Non-pigmented ciliary epithelial cell (primary cell): ENCODE measurements at regions not wholly inside any gene's neighbourhood (a gene's known extent, or its start where the extent isn't known, plus 50 kb on each side); places are given as distances from the start of the nearest gene placed in this dataset.

Experiments used
- DNase-seq: peaks from one replicate; pipeline ENCODE4 v3.0.0-alpha.2; 2010; ENCODE audit warnings: low read depth

DNA sequence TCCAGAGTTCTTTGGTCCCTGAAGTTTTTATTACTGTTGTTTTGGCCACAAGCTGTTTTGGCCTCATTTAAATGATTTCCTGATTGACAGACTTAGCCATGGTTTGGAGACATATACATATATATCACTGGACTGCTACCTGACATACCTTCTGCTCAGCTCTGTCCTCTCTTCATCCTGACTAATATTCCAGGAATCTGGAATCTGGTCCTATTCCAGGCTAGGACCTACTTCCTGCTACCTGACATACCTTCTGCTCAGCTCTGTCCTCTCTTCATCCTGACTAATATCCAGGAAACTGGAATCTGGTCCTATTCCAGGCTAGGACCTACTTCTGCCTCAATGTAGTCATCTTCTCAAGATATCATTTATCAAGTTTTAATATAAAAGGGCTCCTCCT is 724.4 kb upstream of the ROBO1 start:
- no peak for DNase-seq

DNA sequence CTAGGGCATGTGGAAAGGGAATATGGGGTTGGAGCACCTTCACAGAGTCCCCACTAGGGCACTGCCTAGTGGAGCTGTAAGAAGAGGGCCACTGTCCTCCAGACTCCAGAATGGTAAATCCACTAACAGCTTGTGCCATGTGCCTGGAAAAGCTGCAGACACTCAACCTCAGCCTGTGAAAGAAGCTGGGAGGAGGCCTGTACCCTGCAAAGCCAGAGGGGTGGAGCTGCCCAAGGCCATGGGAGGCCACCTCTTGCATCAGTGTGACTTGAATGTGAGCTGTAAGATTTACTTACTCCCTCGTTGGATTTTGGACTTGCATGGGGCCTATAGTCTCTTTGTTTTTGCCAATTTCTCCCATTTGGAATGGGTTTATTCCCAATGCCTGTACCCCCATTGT is 705.2 kb upstream of the ROBO1 start:
- DNase-seq: no peak

DNA sequence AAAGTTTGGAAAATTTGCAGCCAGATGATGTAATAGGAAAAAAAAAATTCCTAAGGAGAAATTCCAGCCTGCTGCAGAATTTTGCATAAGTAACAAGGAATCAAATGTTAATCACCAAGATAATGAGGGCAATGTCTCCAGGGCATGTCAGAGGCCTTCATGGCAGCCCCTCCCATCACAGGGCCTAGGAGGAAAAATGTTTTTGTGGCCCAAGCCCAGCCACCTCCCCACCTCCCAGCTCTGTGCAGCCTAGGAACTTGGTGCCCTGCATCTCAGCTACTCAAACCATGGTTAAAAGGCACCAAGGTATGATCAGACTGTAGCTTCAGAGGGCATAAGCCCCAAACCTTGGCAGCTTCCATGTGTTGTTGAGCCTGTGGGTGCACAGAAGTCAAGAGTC is 704.7 kb upstream of the ROBO1 start:
- DNase-seq: no peak

DNA sequence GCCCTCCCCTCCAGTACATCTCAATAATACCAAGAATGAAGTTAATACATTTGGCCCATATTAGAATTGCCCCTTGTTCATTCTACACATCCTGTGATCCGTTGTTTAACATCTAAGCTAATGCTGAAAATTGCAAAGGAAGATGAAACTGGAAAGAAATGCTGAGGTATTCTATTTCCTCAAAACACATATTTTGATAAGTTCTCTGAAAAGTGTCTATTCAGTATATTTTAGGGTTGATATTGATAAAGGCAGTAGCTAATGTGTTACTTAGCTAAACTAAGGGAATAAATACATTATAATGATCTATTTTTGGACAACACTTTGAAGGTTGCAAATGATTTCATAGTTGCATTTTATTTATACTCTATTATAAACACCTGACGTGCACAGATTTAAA is 702.6 kb upstream of the ROBO1 start:
- DNase-seq: no peak

GRCh38 chr3:80465746-80466145 is 697.9 kb upstream of the ROBO1 start:
- no peak for DNase-seq

DNA sequence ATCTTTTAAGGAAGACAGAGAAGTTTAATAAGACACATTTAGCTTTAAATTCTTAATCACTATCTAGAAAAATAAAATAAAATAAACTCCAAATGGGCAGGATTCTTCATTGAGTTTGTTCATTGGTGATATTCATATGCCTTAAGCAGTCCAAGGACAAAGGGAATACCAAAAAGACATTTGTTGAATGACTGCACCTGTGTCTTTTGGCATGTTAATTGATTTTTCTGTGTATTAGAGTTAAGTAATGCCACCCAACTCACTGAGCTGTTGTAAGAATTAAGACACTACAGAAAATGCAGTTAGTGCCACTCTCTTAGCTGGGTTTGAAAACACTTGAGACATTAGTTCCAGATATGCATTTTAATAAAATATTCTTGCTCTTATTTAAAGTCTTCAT is 683.6 kb upstream of the ROBO1 start:
- DNase-seq: no peak

DNA sequence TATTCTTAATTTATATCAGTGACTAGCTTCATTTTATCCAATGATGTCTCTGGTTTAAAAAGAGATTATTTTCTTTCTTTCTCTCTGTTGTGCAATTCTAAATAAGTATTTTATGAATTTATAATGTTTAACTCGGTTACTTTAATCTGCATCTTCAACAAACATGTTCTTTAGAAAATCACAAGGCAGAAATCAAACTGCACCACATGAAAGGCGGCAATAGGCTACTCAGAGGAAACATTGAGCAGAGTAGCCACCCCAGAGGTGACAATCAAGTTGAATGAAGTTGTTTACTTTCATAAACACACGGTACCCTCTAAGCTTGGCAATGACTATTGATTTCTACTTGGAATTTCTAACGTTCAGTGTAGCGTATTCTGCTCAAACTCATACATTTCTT is 677.8 kb upstream of the ROBO1 start:
- no peak for DNase-seq

- DNase-seq: no peak
These were observed 677.3 kb upstream of the ROBO1 start for GRCh38 chr3:80445053-80445452.

GRCh38 chr3:80439490-80439889 is 671.7 kb upstream of the ROBO1 start:
- DNase-seq: no peak

DNA sequence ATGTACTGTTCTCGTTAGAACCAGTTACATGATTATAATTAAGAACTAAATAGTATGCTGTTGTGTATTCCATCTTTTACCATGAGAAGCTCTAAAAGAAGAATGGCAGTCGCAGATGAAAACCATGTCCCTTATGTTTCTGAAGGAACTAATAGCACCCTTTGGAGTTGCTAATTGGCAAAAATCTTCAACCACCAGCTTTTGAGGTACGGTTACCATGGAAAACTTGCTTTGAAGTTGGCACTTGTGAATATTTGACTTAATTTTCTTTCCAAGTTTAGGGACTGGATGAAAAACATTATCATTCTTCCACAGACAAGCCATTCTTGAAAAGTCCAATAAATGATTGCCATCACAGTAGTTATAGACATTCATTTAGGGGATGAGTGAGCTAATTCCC is 666.6 kb upstream of the ROBO1 start:
- no peak for DNase-seq

DNA sequence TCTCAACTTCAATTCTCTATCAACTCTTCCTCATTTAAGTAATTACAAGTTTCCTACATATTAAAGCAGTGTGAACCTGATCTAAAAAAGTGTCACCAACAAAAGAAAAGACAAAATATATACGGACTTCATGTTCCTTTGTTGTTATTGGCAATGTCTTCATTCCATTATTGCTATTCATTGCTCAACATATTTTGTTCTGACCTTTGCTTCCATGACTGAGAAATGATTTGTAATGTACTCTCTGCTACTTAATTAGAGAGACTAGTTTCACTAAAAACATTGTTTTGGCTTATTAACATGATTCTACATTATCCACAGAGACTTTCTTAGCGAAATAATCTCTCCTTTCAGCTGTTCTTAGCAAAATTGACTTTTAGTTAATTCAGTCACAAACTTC is 657.2 kb upstream of the ROBO1 start:
- DNase-seq: no peak

- no peak for DNase-seq
These were observed 640.4 kb upstream of the ROBO1 start for GRCh38 chr3:80408030-80408721.

DNA sequence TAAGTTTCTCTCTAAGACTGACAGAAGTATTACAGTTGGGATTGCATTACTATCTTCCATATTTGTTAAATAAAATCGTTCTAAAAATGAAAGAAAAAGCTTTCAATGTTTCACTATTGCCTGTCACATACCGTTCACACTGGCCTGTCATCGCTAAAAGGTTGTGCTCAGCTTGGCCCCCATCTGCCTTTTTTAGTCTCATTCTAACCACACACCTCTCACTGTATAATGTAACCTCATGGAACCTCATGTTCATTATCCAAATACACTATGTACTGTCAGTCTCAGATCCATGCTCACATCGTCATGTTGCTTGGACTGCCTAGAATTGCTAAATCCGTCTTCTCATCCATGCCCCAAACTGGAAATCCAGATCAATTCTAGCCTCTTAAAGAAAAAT is 637.8 kb upstream of the ROBO1 start:
- DNase-seq: no peak

GRCh38 chr3:80395023-80395422 is 627.2 kb upstream of the ROBO1 start:
- DNase-seq: no peak

GRCh38 chr3:80391573-80391972 is 623.8 kb upstream of the ROBO1 start:
- no peak for DNase-seq

DNA sequence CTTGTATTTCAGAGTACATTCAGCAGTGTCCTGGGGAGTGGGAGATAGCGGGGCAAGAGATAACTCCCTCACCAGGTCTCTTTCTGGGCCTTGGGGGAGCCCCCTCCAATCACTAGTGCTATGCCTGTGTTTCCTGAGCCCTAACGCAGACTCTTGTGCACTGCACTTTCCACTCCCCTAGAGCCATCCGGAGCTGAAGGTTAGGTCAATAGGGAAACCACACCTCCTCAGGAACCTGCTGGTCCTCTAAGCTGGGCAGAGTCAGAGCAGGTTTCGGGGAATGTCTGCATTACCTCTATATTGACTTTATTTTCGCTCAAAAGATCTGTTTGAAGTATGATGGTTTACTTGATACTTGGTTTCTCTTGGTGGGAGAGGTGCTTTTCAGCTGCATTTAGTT is 617.0 kb upstream of the ROBO1 start:
- DNase-seq: no peak

DNA sequence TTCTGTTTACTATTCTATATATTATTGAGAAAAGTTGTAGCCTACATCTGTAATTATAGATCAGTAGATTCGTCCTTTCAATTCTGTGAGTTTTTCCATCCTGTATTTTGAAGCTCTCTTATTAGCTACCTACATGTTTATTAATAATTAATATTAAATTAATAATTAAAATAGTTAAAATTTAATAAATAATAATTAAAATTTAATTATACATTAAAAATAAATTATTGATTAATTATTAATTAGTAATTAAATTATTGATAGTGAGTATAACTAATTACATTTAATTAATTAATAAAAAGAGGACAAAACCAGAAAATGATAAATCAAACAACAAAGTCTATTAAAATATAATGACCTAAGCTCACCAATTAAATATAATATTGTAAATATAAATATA is 606.6 kb upstream of the ROBO1 start:
- no peak for DNase-seq

DNA sequence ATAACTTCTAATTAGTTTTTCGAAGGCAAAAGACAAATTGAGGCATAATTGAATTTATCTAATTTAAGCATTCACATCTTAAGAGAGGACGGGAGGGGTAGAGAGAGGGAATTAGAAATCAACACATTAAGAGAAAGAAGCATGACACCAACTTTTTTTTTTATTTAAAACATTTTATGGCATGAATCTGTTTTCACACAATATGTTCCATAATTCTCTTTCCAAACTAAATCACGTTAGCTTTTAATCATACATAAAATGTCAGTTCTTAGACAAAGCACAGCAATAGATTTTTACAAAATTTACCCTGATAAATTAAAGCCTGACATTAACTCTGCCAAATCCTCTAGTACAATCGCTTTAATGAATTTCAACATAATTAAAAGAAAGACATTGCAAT is 600.8 kb upstream of the ROBO1 start:
- DNase-seq: no peak

DNA sequence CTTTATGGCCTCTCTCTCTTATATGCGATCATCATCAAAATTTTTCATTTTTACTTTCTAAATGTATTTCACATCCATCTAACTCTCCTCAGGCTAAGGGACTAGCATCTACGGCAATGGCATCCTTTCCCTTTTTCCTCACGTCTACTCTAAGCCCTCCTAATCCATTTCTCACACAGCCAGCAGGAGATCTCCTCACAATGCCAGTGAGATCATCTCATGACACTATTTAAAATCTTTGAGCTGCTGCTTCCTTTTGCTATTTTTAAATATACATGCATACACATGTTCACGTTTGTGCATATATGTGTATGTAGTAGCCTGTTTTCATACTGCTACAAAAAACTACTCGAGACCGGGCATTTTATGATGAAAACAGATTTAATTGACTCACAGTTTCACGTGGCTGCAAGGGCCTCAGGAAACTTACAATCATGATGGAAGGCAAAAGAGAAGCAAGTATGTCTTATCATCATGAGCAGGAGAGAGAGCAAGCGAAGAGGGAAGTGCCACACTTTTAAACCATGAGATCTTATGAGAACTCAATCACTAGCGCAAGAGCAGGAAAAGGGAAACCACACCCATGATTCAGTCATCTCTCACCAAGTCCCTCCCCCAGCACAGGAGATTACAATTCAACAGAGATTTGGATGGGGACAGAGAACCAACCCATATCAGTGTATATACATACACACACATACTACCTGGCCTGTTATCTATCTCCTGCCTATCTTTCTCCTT is 599.2 kb upstream of the ROBO1 start:
- no peak for DNase-seq

DNA sequence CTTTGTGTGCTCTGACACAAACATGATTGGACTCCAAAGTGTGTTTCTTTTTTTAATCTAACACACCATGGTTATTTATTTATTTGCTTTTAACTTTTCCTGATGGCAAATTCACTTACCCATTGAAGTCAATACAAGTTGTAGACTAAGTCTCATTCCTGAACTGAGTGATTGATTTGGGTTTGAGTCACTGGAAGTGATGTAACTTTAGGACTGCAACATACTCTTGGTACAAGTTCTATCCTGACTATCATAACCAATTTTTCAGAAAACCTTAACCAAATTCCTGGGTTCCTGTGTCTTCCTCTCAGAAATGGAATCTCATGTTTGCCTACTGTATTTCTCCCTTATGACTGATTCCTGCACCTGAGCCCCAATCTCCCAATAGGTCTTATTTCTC is 590.0 kb upstream of the ROBO1 start:
- no peak for DNase-seq

GRCh38 chr3:80355144-80355543 is 587.3 kb upstream of the ROBO1 start:
- DNase-seq: no peak

DNA sequence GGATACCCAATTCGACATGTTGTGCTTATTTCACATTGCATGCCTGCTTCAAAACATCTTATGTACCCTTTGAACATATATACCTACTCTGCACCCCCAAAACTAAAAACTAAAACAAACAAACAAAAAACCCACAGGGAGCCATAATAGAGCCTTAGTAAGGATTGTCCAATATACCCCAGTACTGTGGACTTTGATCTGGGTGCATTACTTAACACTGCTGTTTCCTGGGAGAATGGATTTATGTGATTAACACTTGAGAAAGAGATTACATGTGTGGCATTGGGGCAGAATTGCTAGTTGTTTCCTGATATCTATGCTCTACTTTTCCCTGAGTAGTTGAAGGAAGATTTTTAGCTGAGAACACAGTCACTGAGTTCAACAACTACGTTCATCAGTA is 583.4 kb upstream of the ROBO1 start:
- DNase-seq: no peak

DNA sequence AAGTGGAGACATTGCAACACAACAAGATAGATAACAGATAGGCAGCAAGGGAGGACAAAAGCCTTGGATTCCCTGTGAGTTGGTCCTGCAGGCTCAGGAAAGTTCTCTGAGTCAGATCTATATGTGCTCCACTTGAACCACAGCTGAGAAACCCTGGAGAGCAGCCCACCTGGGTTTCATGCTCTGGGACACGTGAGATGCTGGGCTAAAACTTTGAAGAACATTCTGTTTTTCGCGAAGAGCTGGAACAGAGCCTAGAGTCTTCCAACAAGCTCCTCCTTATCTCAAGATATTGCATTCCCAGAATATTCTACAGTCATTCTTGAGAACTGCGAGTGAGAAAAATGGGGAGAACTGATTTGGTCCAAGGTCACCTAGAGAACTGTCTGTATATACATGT is 583.0 kb upstream of the ROBO1 start:
- no peak for DNase-seq

DNA sequence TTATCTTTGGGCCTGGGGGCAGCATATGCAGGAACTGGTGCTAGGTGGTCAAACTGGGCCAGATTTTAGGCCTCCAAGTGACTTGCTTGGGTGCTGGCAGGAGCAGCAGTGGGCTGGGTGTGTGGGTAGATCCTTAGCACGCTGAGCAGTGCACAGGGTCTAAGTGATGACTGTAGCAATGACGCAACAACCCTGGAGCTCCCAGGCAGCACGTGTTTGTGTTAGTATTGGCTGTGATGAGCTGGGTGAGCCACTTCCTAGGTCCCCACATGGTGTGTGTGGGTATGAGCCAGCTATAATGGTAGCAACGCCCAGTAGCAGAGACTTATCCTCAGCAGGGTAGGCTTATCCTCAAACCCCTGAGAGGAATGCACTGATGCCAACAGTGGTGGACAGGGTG is 570.6 kb upstream of the ROBO1 start:
- DNase-seq: no peak
